Ovary (tissue), 3 donors: ENCODE measurements at regions not wholly inside any gene's neighbourhood (a gene's known extent, or its start where the extent isn't known, plus 50 kb on each side); places are given as distances from the start of the nearest gene placed in this dataset.
"Not testable (repeated sequence)": the region's sequence is repeated elsewhere in the genome, so short reads cannot be mapped to it uniquely, and the experiment has no call there.

ENCODE experiments used
- CTCF ChIP-seq, 3 donors: fragments of 450-650 bp in 2 of 3; fragments of 200-600 bp in 1 of 3; IDR thresholded peaks; one replicate each; pipeline versions ENCODE4 v1.5.1 to v1.8.0; 2016 to 2022; ENCODE audit warnings: antibody characterized with exemption in 3 of 3, mild to moderate bottlenecking in 1 of 3
- EP300 ChIP-seq: sonication (generic); formaldehyde crosslinking; IDR thresholded peaks from one replicate; pipeline ENCODE4 v1.6.1; 2017; ENCODE audit warnings: antibody characterized with exemption
- POLR2A ChIP-seq: fragments of 450-650 bp; IDR thresholded peaks from one replicate; pipeline ENCODE4 v1.6.1; 2017; ENCODE audit warnings: antibody characterized with exemption, mild to moderate bottlenecking, moderate library complexity
- donor health status: DM: no; HTN: no; CAD: no.

GRCh38 chr6:130728064-130728463 is 99.1 kb upstream of the SMLR1 start:
- not testable (repeated sequence) for TF ChIP-seq CTCF (IDR thresholded peaks at IDR 0.05); POLR2A; EP300
